ENCODE measurements at regions not wholly inside any gene's neighbourhood (a gene's known extent, or its start where the extent isn't known, plus 50 kb on each side); places are given as distances from the start of the nearest gene placed in this dataset.
"Not testable (repeated sequence)": the region's sequence is repeated elsewhere in the genome, so short reads cannot be mapped to it uniquely, and the experiment has no call there.

DNA sequence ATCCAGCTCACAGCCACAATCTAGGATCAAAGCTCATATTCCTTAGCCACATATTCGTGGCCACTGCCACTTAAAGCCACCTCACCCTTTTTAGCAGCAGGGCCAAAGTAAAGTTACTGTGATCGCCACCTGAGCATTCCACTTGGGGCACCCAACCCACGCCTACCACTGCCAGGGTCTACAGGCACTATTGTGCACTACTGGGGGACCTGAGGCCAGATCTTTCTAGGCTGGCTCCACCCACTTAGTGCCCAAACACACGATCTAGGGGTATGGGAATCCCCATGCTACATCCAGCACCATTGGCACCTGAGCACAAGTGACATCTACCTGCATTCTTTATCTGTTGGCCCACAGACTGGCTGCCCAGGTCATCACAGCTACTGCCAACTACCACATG, 517.9 kb upstream of the PRR20A start:
- DNase-seq (ENCODE audit: low read depth): no peak
- TF ChIP-seq, protein P1, sequence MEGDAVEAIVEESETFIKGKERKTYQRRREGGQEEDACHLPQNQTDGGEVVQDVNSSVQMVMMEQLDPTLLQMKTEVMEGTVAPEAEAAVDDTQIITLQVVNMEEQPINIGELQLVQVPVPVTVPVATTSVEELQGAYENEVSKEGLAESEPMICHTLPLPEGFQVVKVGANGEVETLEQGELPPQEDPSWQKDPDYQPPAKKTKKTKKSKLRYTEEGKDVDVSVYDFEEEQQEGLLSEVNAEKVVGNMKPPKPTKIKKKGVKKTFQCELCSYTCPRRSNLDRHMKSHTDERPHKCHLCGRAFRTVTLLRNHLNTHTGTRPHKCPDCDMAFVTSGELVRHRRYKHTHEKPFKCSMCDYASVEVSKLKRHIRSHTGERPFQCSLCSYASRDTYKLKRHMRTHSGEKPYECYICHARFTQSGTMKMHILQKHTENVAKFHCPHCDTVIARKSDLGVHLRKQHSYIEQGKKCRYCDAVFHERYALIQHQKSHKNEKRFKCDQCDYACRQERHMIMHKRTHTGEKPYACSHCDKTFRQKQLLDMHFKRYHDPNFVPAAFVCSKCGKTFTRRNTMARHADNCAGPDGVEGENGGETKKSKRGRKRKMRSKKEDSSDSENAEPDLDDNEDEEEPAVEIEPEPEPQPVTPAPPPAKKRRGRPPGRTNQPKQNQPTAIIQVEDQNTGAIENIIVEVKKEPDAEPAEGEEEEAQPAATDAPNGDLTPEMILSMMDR (conservative IDR thresholded peaks at IDR 0.05; ENCODE audit: low read depth, low read length): no peak
- no peak overlapping the region for H3K4me3 ChIP-seq (ENCODE audit: low read depth, low read length)

DNA sequence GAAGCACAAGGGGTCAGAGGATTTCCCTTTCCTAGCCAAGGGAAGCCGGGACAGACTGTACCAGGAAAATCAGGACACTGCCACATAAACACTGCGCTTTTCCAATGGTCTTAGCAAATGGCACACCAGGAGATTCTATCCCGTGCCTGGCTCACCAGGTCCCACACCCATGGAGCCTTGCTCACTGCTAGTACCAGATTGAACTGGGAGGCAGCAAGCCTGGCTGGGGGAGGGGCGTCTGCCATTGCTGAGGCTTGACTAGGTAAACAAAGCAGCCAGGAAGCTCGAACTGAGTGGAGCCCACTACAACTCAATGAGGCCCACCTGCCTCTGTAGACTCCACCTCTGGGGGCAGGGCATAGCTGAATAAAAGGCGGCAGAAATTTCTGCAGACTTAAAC, 511.8 kb upstream of the PRR20A start:
- not testable (repeated sequence) for H3K4me3 ChIP-seq (ENCODE audit: low read depth, low read length); DNase-seq (ENCODE audit: low read depth)

DNA sequence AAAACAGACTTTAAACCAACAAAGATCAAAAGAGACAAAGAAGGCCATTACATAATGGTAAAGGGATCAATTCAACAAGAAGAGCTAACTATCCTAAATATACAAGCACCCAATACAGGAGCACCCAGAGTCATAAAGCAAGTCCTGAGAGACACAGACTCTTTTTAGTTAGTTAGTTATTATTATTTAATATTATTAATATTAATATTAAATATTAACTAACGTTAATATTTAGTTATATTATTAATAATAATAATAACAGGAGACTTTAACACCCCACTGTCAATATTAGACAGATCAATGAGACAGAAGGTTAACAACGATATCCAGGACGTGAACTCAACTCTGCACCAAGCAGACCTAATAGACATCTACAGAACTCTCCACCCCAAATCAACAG, 509.7 kb upstream of the PRR20A start:
- DNase-seq (ENCODE audit: low read depth); H3K4me3 ChIP-seq (ENCODE audit: low read depth, low read length): not testable (repeated sequence)

DNA sequence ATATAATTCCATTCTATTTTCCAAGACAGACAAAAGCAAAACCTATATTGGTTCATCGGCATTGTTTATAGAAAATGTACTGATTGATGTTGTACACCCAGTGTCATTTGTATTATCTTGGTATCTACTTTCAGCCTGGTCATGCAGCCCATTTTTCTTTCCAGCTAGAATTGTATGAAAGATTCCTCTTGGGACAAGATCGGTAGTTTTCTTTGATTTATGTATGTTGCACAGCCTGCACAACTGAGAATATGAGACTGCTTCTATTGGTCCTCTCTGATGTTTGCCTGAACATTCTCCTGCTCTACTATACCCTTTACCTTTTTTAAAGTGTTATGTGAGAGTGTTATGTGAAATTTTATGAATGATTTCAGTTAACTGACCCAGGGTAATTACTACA, 487.7 kb upstream of the PRR20A start:
- DNase-seq (ENCODE audit: low read depth): no peak
- TF ChIP-seq, protein P1 (conservative IDR thresholded peaks at IDR 0.05; ENCODE audit: low read depth, low read length): no peak
- H3K4me3 ChIP-seq (ENCODE audit: low read depth, low read length): no peak overlapping the region

DNA sequence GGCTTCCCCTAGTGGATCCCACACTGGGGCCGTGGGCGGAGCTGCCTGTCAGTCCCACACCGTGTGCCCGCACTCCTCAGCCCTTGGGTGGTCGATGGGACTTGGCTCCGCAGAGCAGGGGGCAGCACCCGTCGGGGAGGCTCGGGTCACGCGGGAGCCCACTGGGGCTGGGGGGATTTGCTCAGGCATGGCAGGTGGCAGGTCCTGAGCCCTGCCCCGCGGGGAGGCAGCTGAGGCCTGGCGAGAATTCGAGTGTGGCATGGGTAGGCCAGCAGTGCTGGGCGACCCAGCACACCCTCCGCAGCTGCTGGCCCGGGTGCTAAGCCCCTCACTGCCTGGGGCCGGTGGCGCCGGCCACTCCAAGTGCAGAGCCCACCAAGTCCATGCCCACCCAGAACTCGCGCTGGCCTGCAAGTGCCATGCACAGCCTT, 481.7 kb upstream of the PRR20A start:
- DNase-seq (ENCODE audit: low read depth): no peak
- TF ChIP-seq, protein P1 (conservative IDR thresholded peaks at IDR 0.05; ENCODE audit: low read depth, low read length): no peak
- no peak overlapping the region for H3K4me3 ChIP-seq (ENCODE audit: low read depth, low read length)

DNA sequence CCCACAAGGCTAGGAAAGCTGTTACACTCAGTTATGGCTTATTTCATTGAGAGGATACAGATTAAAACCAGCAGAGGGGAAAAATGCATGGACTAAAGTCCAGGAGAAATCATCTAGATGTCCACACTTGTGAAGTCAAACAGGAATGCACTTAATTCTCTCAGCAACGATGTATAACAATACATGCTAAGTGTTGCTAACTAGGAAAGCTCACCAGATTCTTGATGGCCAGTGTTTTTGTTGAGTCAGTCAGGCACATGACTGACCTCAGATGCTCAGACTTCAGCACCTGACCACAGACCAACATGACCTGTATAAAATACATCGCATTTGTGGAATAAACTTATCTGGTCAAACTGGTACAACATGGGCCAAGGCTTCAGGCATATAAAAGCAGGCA, 470.2 kb upstream of the PRR20A start:
- peak; percentile 6 for DNase-seq (ENCODE audit: low read depth)
- TF ChIP-seq, protein P1 (conservative IDR thresholded peaks at IDR 0.05; ENCODE audit: low read depth, low read length): no peak
- H3K4me3 ChIP-seq (ENCODE audit: low read depth, low read length): no peak overlapping the region

DNA sequence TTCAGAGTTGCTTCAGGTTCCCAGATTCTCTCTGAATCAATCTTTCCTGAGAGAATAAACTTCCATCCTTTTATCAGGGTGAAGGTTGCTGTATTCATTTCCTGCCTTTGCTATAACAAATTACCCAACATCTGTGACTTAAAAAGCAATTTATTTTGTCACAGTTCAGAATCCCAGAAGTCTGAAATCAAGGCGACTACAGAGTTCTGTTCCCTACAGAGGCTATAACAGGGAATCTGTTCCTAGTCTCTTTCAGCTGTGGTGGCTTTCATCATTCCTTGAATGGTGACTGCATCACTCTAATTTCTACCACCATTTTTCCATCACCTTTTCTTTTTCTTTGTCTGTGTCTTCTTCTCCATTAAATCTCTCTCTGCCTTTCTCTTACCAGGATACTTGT, 459.3 kb upstream of the PRR20A start:
- TF ChIP-seq, protein P1 (conservative IDR thresholded peaks at IDR 0.05; ENCODE audit: low read depth, low read length): no peak
- no peak overlapping the region for H3K4me3 ChIP-seq (ENCODE audit: low read depth, low read length)
- DNase-seq (ENCODE audit: low read depth): no peak

DNA sequence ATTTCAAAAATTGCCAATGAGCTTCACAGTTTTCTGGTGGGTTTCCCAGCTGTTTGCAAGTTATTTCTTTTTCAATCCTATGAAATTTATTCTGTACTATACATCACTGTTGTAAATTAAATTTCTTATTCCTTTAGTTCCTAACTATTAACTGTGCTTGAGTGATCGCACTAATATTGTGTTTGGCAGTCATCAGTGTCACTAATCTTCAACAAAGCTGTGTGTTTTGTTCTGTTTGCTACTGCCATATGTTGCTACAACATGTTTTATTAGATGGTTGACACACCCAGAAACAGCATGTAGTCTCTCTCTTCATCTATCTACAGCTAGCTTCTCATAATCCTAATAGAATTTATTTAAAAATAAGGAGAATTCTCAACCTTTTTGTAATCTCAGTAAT, 453.6 kb upstream of the PRR20A start:
- no peak overlapping the region for H3K4me3 ChIP-seq (ENCODE audit: low read depth, low read length)
- no peak for DNase-seq (ENCODE audit: low read depth)
- TF ChIP-seq, protein P1 (conservative IDR thresholded peaks at IDR 0.05; ENCODE audit: low read depth, low read length): no peak

Data from epithelial cell of proximal tubule (primary cell).